ENCODE measurements at regions not wholly inside any gene's neighbourhood (a gene's known extent, or its start where the extent isn't known, plus 50 kb on each side); places are given as distances from the start of the nearest gene placed in this dataset.

- intact Hi-C loops (cut with DNase I): no loop called here
- DNase-seq (ENCODE audit: low spot score): no peak
These were observed 1024.3 kb upstream of the EPHA7 start for GRCh38 chr6:94443701-94444100.

GRCh38 chr6:94424692-94425091, 1005.3 kb upstream of the EPHA7 start:
- DNase-seq (ENCODE audit: low spot score): no peak
- intact Hi-C loops (cut with DNase I): no loop called here

GRCh38 chr6:94417363-94417762, 998.0 kb upstream of the EPHA7 start:
- intact Hi-C loops (cut with DNase I): no loop called here
- DNase-seq (ENCODE audit: low spot score): no peak

GRCh38 chr6:94414041-94414440, 994.7 kb upstream of the EPHA7 start:
- intact Hi-C loops (cut with DNase I): no loop called here
- DNase-seq (ENCODE audit: low spot score): no peak

- intact Hi-C loops (cut with DNase I): no loop called here
- DNase-seq (ENCODE audit: low spot score): no peak
These were observed 982.0 kb upstream of the EPHA7 start for GRCh38 chr6:94401311-94401710.

- intact Hi-C loops (cut with DNase I): no loop called here
- DNase-seq (ENCODE audit: low spot score): no peak
These were observed 975.5 kb upstream of the EPHA7 start for GRCh38 chr6:94394822-94395221.

- DNase-seq (ENCODE audit: low spot score): no peak
- intact Hi-C loops (cut with DNase I): no loop called here
These were observed 969.9 kb upstream of the EPHA7 start for GRCh38 chr6:94389218-94389617.

- DNase-seq (ENCODE audit: low spot score): no peak
- intact Hi-C loops (cut with DNase I): no loop called here
These were observed 958.5 kb upstream of the EPHA7 start for GRCh38 chr6:94377835-94378234.

- no peak for DNase-seq (ENCODE audit: low spot score)
- intact Hi-C loops (cut with DNase I): no loop called here
These were observed 957.5 kb upstream of the EPHA7 start for GRCh38 chr6:94376876-94377275.

GRCh38 chr6:94372229-94372628, 952.9 kb upstream of the EPHA7 start:
- DNase-seq (ENCODE audit: low spot score): no peak
- intact Hi-C loops (cut with DNase I): no loop called here

GRCh38 chr6:94367316-94367715, 948.0 kb upstream of the EPHA7 start:
- DNase-seq (ENCODE audit: low spot score): no peak
- intact Hi-C loops (cut with DNase I): no loop called here

GRCh38 chr6:94362061-94362864, 942.9 kb upstream of the EPHA7 start:
- no peak for DNase-seq (ENCODE audit: low spot score)

GRCh38 chr6:94361304-94362060, 942.1 kb upstream of the EPHA7 start:
- intact Hi-C loops (cut with DNase I): no loop called here
- no peak for DNase-seq (ENCODE audit: low spot score)

More at GRCh38 chr6:94362061-94362864, 942.9 kb upstream of the EPHA7 start:
- intact Hi-C loops (cut with DNase I): no loop called here

GRCh38 chr6:94357381-94357980, 938.1 kb upstream of the EPHA7 start:
- intact Hi-C loops (cut with DNase I): no loop called here
- no peak for DNase-seq (ENCODE audit: low spot score)

- intact Hi-C loops (cut with DNase I): no loop called here
- no peak for DNase-seq (ENCODE audit: low spot score)
These were observed 931.5 kb upstream of the EPHA7 start for GRCh38 chr6:94350833-94351232.

- intact Hi-C loops (cut with DNase I): no loop called here
- DNase-seq (ENCODE audit: low spot score): no peak
These were observed 929.9 kb upstream of the EPHA7 start for GRCh38 chr6:94349227-94349626.

- no peak for DNase-seq (ENCODE audit: low spot score)
- intact Hi-C loops (cut with DNase I): no loop called here
These were observed 925.5 kb upstream of the EPHA7 start for GRCh38 chr6:94344866-94345265.

- intact Hi-C loops (cut with DNase I): no loop called here
- DNase-seq (ENCODE audit: low spot score): no peak
These were observed 921.8 kb upstream of the EPHA7 start for GRCh38 chr6:94341173-94341572.

GRCh38 chr6:94323853-94324252, 904.5 kb upstream of the EPHA7 start:
- intact Hi-C loops (cut with DNase I): no loop called here
- no peak for DNase-seq (ENCODE audit: low spot score)

- intact Hi-C loops (cut with DNase I): no loop called here
- DNase-seq (ENCODE audit: low spot score): no peak
These were observed 881.2 kb upstream of the EPHA7 start for GRCh38 chr6:94300424-94301144.
